22Rv1 (cell line): ENCODE measurements at regions not wholly inside any gene's neighbourhood (a gene's known extent, or its start where the extent isn't known, plus 50 kb on each side); places are given as distances from the start of the nearest gene placed in this dataset.

ENCODE experiments used
- ZFX ChIP-seq: fragments of 450-650 bp; IDR thresholded peaks from 2 replicates; pipeline ENCODE4 v1.6.1; 2017; ENCODE audit warnings: antibody characterized with exemption, borderline replicate concordance
- TF ChIP-seq, protein P1 (sequence below): fragments of 450-650 bp; IDR thresholded peaks from 2 replicates; pipeline ENCODE4 v1.5.1; 2017; ENCODE audit warnings: mild to moderate bottlenecking

DNA sequence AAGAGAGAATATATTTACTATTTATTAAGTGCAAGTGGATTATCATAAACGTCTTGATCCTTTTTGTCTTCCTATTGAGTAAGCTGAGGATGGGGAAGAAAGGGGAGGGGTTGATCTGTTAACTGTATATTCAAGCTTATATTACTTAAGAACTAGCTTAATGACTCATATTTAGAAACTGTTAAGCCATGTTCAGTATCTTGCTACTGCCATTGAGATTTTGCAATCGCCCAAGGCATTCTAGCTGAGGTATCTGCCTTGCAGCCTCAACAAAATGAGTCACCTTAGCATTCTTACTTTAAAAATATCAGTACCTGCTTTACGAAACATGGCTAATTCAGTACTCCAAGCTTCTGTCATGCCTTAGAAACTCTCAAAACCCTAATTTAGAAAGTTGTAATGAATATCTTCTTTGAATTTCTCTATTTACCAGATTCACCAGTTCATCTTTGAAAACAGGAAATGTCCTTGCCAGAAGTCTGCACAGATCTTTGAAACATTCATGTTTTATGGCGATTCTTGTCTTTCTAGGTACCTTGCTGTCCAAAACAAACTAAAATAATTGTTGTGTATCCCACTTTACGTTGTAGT lies 76.1 kb downstream of the ALG10B start:
- TF ChIP-seq, protein P1, sequence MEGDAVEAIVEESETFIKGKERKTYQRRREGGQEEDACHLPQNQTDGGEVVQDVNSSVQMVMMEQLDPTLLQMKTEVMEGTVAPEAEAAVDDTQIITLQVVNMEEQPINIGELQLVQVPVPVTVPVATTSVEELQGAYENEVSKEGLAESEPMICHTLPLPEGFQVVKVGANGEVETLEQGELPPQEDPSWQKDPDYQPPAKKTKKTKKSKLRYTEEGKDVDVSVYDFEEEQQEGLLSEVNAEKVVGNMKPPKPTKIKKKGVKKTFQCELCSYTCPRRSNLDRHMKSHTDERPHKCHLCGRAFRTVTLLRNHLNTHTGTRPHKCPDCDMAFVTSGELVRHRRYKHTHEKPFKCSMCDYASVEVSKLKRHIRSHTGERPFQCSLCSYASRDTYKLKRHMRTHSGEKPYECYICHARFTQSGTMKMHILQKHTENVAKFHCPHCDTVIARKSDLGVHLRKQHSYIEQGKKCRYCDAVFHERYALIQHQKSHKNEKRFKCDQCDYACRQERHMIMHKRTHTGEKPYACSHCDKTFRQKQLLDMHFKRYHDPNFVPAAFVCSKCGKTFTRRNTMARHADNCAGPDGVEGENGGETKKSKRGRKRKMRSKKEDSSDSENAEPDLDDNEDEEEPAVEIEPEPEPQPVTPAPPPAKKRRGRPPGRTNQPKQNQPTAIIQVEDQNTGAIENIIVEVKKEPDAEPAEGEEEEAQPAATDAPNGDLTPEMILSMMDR: no peak
- no peak for TF ChIP-seq ZFX
